ENCODE measurements at regions not wholly inside any gene's neighbourhood (a gene's known extent, or its start where the extent isn't known, plus 50 kb on each side); places are given as distances from the start of the nearest gene placed in this dataset.
A peak's percentile ranks its signal among the peaks of the same experiment; 100 is the strongest.

GRCh38 chr2:107008843-107009242 is 122.9 kb upstream of the ST6GAL2 start:
- 90% methylated on average over 2 of the region's 3 CpGs for WGBS (ENCODE audit: insufficient coverage)
- H3K4me1 ChIP-seq (ENCODE audit: control insufficient read depth, insufficient read depth, low read length) = no peaks in the 10 kb centered on the region
- no peak for DNase-seq (ENCODE audit: low read depth in 4 of 6, low spot score in 6 of 6)
- H3K36me3 ChIP-seq (ENCODE audit: control insufficient read depth, insufficient read depth, low read length) = no peaks in the 10 kb centered on the region
- no peak overlapping the region for H3K4me3 ChIP-seq (ENCODE audit: low read depth, low read length)
- H3K9me3 ChIP-seq (ENCODE audit: control insufficient read depth, insufficient read depth, low read length) = no peaks in the 10 kb centered on the region
- H3K27me3 ChIP-seq (ENCODE audit: control insufficient read depth, insufficient read depth, low read length) = no peaks in the 10 kb centered on the region
- no peak overlapping the region for H3K27ac ChIP-seq (ENCODE audit: low read depth, low read length)

DNA sequence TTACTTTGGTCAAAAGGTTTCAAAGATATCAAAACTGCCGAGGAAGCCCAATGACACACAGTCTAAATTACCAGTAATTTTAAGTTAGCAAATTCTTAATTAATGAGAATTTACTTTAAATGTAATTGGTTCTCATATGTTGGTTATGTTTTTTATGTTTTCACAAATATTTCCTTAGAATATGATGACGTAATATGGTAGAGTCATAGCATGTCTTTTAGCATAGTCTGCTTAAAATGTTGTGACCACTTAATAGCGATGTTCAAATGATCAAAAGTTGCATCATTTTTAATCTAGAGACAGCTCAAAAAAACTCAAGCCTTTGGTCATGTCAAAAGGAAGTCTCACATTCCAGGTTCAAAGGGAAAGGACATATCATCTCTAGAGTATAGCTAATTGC is 123.3 kb upstream of the ST6GAL2 start:
- H3K27me3 ChIP-seq (ENCODE audit: control insufficient read depth, insufficient read depth, low read length) = no peaks in the 10 kb centered on the region
- no peak overlapping the region for H3K27ac ChIP-seq (ENCODE audit: low read depth, low read length)
- H3K9me3 ChIP-seq (ENCODE audit: control insufficient read depth, insufficient read depth, low read length) = no peaks in the 10 kb centered on the region
- H3K4me3 ChIP-seq (ENCODE audit: low read depth, low read length) = no peak overlapping the region
- no peaks in the 10 kb centered on the region for H3K4me1 ChIP-seq (ENCODE audit: control insufficient read depth, insufficient read depth, low read length)
- WGBS (ENCODE audit: insufficient coverage) = no CpG with 5 or more reads among the region's 3 CpGs
- no peaks in the 10 kb centered on the region for H3K36me3 ChIP-seq (ENCODE audit: control insufficient read depth, insufficient read depth, low read length)
- DNase-seq (ENCODE audit: low read depth in 4 of 6, low spot score in 6 of 6) = no peak

DNA sequence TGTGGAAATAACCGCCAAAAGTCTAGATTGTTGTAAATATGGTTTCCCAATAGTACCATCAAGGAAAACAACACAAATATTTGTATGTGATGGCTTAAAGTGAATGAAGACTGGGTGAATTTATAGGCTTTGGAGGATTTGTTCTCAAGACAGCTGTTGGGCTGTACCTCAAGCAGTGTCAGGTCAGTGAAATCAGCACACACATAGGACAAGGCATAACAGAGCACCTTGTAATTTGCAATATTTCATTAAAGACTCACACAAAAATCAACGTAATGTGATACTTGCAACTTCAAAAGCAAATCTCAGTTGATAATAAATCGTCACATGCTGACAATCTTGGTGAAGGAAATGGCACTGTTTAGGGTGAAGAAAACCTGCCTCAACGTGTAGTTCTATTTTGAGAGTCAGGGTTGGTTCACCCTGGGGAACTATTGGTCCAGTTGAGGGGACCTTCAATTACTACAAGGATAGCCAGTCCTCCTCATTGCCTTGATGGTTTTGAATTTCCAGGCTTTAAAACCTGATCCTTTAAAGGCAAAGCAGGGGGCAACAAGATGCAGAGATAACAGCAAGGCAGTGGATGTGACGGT is 126.8 kb upstream of the ST6GAL2 start:
- 73% methylated on average over 3 of the region's 5 CpGs for WGBS (ENCODE audit: insufficient coverage)
- H3K4me1 ChIP-seq (ENCODE audit: control insufficient read depth, insufficient read depth, low read length) = no peaks in the 10 kb centered on the region

GRCh38 chr2:107013884-107014283 is 127.9 kb upstream of the ST6GAL2 start:
- H3K27ac ChIP-seq (ENCODE audit: low read depth, low read length) = no peak overlapping the region
- no CpG with 5 or more reads among the region's 2 CpGs for WGBS (ENCODE audit: insufficient coverage)

More for the DNA sequence above, 126.8 kb upstream of the ST6GAL2 start:
- Histone ChIP-seq H3K27ac (ENCODE audit: low read depth, low read length) (no peak overlapping the region), H3K36me3 (ENCODE audit: control insufficient read depth, insufficient read depth, low read length) (no peaks in the 10 kb centered on the region), H3K4me3 (ENCODE audit: low read depth, low read length) (no peak overlapping the region), H3K27me3 (ENCODE audit: control insufficient read depth, insufficient read depth, low read length) (no peaks in the 10 kb centered on the region), H3K9me3 (ENCODE audit: control insufficient read depth, insufficient read depth, low read length) (no peaks in the 10 kb centered on the region)
- no peak for DNase-seq (ENCODE audit: low read depth in 4 of 6, low spot score in 6 of 6)

GRCh38 chr2:107018366-107018765 is 132.4 kb upstream of the ST6GAL2 start:
- WGBS (ENCODE audit: insufficient coverage) = 93% methylated on average over 4 of the region's 4 CpGs
- H3K4me3 ChIP-seq (ENCODE audit: low read depth, low read length) = no peak overlapping the region

More at GRCh38 chr2:107013884-107014283, 127.9 kb upstream of the ST6GAL2 start:
- no peaks in the 10 kb centered on the region for H3K4me1 ChIP-seq (ENCODE audit: control insufficient read depth, insufficient read depth, low read length)
- no peaks in the 10 kb centered on the region for H3K9me3 ChIP-seq (ENCODE audit: control insufficient read depth, insufficient read depth, low read length)
- H3K4me3 ChIP-seq (ENCODE audit: low read depth, low read length) = no peak overlapping the region
- DNase-seq (ENCODE audit: low read depth in 4 of 6, low spot score in 6 of 6) = no peak
- H3K27me3 ChIP-seq (ENCODE audit: control insufficient read depth, insufficient read depth, low read length) = no peaks in the 10 kb centered on the region
- no peaks in the 10 kb centered on the region for H3K36me3 ChIP-seq (ENCODE audit: control insufficient read depth, insufficient read depth, low read length)

GRCh38 chr2:107020392-107020791 is 134.4 kb upstream of the ST6GAL2 start:
- peak in 1 of 6 donors; percentile 26 for DNase-seq (ENCODE audit: low read depth in 4 of 6, low spot score in 6 of 6)
- no peaks in the 10 kb centered on the region for H3K36me3 ChIP-seq (ENCODE audit: control insufficient read depth, insufficient read depth, low read length)
- H3K27ac ChIP-seq (ENCODE audit: low read depth, low read length) = no peak overlapping the region
- H3K9me3 ChIP-seq (ENCODE audit: control insufficient read depth, insufficient read depth, low read length) = no peaks in the 10 kb centered on the region
- H3K4me1 ChIP-seq (ENCODE audit: control insufficient read depth, insufficient read depth, low read length) = no peaks in the 10 kb centered on the region
- WGBS (ENCODE audit: insufficient coverage) = 80% methylated on average over 2 of the region's 6 CpGs
- no peak overlapping the region for H3K4me3 ChIP-seq (ENCODE audit: low read depth, low read length)
- no peaks in the 10 kb centered on the region for H3K27me3 ChIP-seq (ENCODE audit: control insufficient read depth, insufficient read depth, low read length)

More at GRCh38 chr2:107018366-107018765, 132.4 kb upstream of the ST6GAL2 start:
- Histone ChIP-seq H3K27me3 (ENCODE audit: control insufficient read depth, insufficient read depth, low read length) (no peaks in the 10 kb centered on the region), H3K9me3 (ENCODE audit: control insufficient read depth, insufficient read depth, low read length) (no peaks in the 10 kb centered on the region), H3K36me3 (ENCODE audit: control insufficient read depth, insufficient read depth, low read length) (no peaks in the 10 kb centered on the region), H3K4me1 (ENCODE audit: control insufficient read depth, insufficient read depth, low read length) (no peaks in the 10 kb centered on the region), H3K27ac (ENCODE audit: low read depth, low read length) (no peak overlapping the region)
- DNase-seq (ENCODE audit: low read depth in 4 of 6, low spot score in 6 of 6) = no peak

GRCh38 chr2:107024269-107024668 is 138.3 kb upstream of the ST6GAL2 start:
- H3K4me1 ChIP-seq (ENCODE audit: control insufficient read depth, insufficient read depth, low read length) = no peaks in the 10 kb centered on the region
- WGBS (ENCODE audit: insufficient coverage) = 82% methylated on average over 1 of the region's 2 CpGs
- H3K36me3 ChIP-seq (ENCODE audit: control insufficient read depth, insufficient read depth, low read length) = no peaks in the 10 kb centered on the region
- DNase-seq (ENCODE audit: low read depth in 4 of 6, low spot score in 6 of 6) = no peak
- H3K4me3 ChIP-seq (ENCODE audit: low read depth, low read length) = no peak overlapping the region
- no peaks in the 10 kb centered on the region for H3K9me3 ChIP-seq (ENCODE audit: control insufficient read depth, insufficient read depth, low read length)
- no peaks in the 10 kb centered on the region for H3K27me3 ChIP-seq (ENCODE audit: control insufficient read depth, insufficient read depth, low read length)
- H3K27ac ChIP-seq (ENCODE audit: low read depth, low read length) = no peak overlapping the region

GRCh38 chr2:107025291-107025857 is 139.4 kb upstream of the ST6GAL2 start:
- H3K4me1 ChIP-seq (ENCODE audit: control insufficient read depth, insufficient read depth, low read length) = no peaks in the 10 kb centered on the region
- H3K27ac ChIP-seq (ENCODE audit: low read depth, low read length) = no peak overlapping the region
- 73% methylated on average over 4 of the region's 6 CpGs for WGBS (ENCODE audit: insufficient coverage)
- no peak overlapping the region for H3K4me3 ChIP-seq (ENCODE audit: low read depth, low read length)
- H3K36me3 ChIP-seq (ENCODE audit: control insufficient read depth, insufficient read depth, low read length) = no peaks in the 10 kb centered on the region
- H3K9me3 ChIP-seq (ENCODE audit: control insufficient read depth, insufficient read depth, low read length) = no peaks in the 10 kb centered on the region
- DNase-seq (ENCODE audit: low read depth in 4 of 6, low spot score in 6 of 6) = no peak
- no peaks in the 10 kb centered on the region for H3K27me3 ChIP-seq (ENCODE audit: control insufficient read depth, insufficient read depth, low read length)

DNA sequence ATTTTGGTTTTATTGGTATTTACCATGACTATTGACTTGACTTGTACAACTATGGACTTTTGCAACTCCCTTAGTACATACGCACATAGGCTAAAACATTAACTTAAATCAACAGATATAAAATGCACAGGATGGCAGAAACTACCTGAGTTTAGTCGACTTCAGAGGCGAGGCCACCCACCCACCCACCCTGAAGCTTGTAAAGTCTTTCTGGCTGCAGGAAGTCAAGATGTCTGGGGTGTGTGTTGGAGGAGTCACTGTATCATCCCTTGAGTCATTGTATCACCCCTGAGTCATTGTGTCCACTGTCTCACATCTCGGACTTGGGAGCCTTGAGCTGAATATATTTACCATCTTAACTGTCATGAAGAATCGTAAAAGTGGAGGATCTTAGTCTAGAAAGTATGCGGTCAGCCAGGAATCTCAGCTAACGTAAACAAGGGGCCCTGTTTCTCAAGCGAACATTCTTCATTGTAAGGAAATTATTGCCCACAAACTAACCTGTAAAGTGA is 140.0 kb upstream of the ST6GAL2 start:
- H3K27ac ChIP-seq (ENCODE audit: low read depth, low read length) = no peak overlapping the region
- H3K36me3 ChIP-seq (ENCODE audit: control insufficient read depth, insufficient read depth, low read length) = no peaks in the 10 kb centered on the region
- no peak for DNase-seq (ENCODE audit: low read depth in 4 of 6, low spot score in 6 of 6)
- H3K4me1 ChIP-seq (ENCODE audit: control insufficient read depth, insufficient read depth, low read length) = no peaks in the 10 kb centered on the region
- H3K4me3 ChIP-seq (ENCODE audit: low read depth, low read length) = no peak overlapping the region
- WGBS (ENCODE audit: insufficient coverage) = no CpG with 5 or more reads among the region's 8 CpGs
- no peaks in the 10 kb centered on the region for H3K9me3 ChIP-seq (ENCODE audit: control insufficient read depth, insufficient read depth, low read length)
- H3K27me3 ChIP-seq (ENCODE audit: control insufficient read depth, insufficient read depth, low read length) = no peaks in the 10 kb centered on the region

DNA sequence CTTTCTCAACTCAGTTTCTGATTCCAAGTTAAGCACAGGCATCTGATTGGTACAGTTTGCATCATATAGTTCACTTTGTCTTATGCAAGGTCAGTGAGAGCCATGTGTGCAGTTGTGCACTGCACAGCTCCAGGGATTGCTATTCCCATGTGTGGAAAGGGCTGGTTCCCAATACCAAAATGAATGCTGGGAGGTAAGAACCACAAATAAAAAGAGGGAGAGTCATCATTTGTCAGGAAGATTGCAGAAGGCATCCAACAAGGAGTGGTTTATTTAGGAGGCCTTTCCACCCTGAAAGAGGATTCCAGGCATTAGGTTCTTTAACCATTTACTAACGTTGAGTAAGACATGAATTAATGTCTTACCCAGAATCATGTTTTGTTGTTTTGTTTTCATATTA is 141.2 kb upstream of the ST6GAL2 start:
- H3K4me3 ChIP-seq (ENCODE audit: low read depth, low read length) = no peak overlapping the region
- H3K36me3 ChIP-seq (ENCODE audit: control insufficient read depth, insufficient read depth, low read length) = no peaks in the 10 kb centered on the region
- H3K4me1 ChIP-seq (ENCODE audit: control insufficient read depth, insufficient read depth, low read length) = no peaks in the 10 kb centered on the region
- no peaks in the 10 kb centered on the region for H3K27me3 ChIP-seq (ENCODE audit: control insufficient read depth, insufficient read depth, low read length)
- H3K9me3 ChIP-seq (ENCODE audit: control insufficient read depth, insufficient read depth, low read length) = no peaks in the 10 kb centered on the region
- H3K27ac ChIP-seq (ENCODE audit: low read depth, low read length) = no peak overlapping the region
- WGBS (ENCODE audit: insufficient coverage) = no CpG with 5 or more reads among the region's 1 CpG
- no peak for DNase-seq (ENCODE audit: low read depth in 4 of 6, low spot score in 6 of 6)
